Panc1 (cell line): ENCODE measurements at regions not wholly inside any gene's neighbourhood (a gene's known extent, or its start where the extent isn't known, plus 50 kb on each side); places are given as distances from the start of the nearest gene placed in this dataset.

Experiments
- CTCF ChIP-seq: fragments of 450-650 bp; IDR thresholded peaks from 2 replicates; pipeline ENCODE4 v1.5.1; 2017; ENCODE audit warnings: mild to moderate bottlenecking
- POLR2AphosphoS5 ChIP-seq: IDR thresholded peaks from 2 replicates; pipeline ENCODE4 v1.6.1; 2012; ENCODE audit warnings: mild to moderate bottlenecking, low read depth, low read length, moderate library complexity
- REST ChIP-seq, 2 experiments: IDR thresholded peaks; 2 replicates each; pipeline ENCODE4 v1.6.1; 2011 to 2012; ENCODE audit warnings: low read depth in 2 of 2, control low read depth in 1 of 2, low read length in 1 of 2, mild to moderate bottlenecking in 1 of 2, moderate library complexity in 1 of 2; ENCODE audit not compliant: insufficient read depth in 1 of 2
- SIN3A ChIP-seq: IDR thresholded peaks from 2 replicates; pipeline ENCODE4 v1.6.1; 2012; ENCODE audit warnings: low read depth, mild to moderate bottlenecking, low read length, moderate library complexity, borderline replicate concordance; ENCODE audit not compliant: insufficient read depth
- TCF7L2 ChIP-seq: IDR thresholded peaks from 2 replicates; pipeline ENCODE4 v1.6.1; 2011; ENCODE audit warnings: mild to moderate bottlenecking, low read depth, low read length, inconsistent platforms

GRCh38 chrX:1748408-1748807 is 133.5 kb downstream of the ASMT start:
- TF ChIP-seq CTCF = no peak
- TF ChIP-seq POLR2AphosphoS5 = no peak
- TF ChIP-seq REST (IDR thresholded peaks at IDR 0.05; ENCODE audit: insufficient read depth in 1 of 2, low read depth in 2 of 2, low read length in 1 of 2) = no peak
- TF ChIP-seq SIN3A = no peak
- no peak for TF ChIP-seq TCF7L2
